Nephron progenitor cell (in vitro differentiated cells): ENCODE measurements at regions not wholly inside any gene's neighbourhood (a gene's known extent, or its start where the extent isn't known, plus 50 kb on each side); places are given as distances from the start of the nearest gene placed in this dataset.
"Not testable (repeated sequence)": the region's sequence is repeated elsewhere in the genome, so short reads cannot be mapped to it uniquely, and the experiment has no call there.

Experiments used
- DNase-seq: peaks from one replicate; pipeline ENCODE4 v3.0.0; 2021
- H3K27ac Mint-ChIP-seq: 2 replicates; pipeline ENCODE4 v1.8.0; 2021; ENCODE audit warnings: mild to moderate bottlenecking, moderate library complexity, mixed read lengths
- H3K27me3 Mint-ChIP-seq: 2 replicates; pipeline ENCODE4 v1.8.0; 2021; ENCODE audit warnings: mild to moderate bottlenecking, low read depth, mixed read lengths; ENCODE audit not compliant: poor library complexity
- H3K36me3 Mint-ChIP-seq: 2 replicates; pipeline ENCODE4 v1.8.0; 2021; ENCODE audit warnings: low read depth, mixed read lengths
- H3K4me1 Mint-ChIP-seq: 2 replicates; pipeline ENCODE4 v1.8.0; 2021; ENCODE audit warnings: mixed read lengths
- H3K4me3 Mint-ChIP-seq: 2 replicates; pipeline ENCODE4 v1.8.0; 2021; ENCODE audit warnings: mild to moderate bottlenecking, moderate library complexity, mixed read lengths
- H3K9me3 Mint-ChIP-seq: 2 replicates; pipeline ENCODE4 v1.8.0; 2021; ENCODE audit warnings: mild to moderate bottlenecking, moderate library complexity, mixed read lengths
- TF ChIP-seq, protein P1 (sequence below): fragments of 200-600 bp; sonication (generic); IDR thresholded peaks from 2 replicates; pipeline ENCODE4 v1.5.0; 2021; ENCODE audit warnings: antibody characterized with exemption

DNA sequence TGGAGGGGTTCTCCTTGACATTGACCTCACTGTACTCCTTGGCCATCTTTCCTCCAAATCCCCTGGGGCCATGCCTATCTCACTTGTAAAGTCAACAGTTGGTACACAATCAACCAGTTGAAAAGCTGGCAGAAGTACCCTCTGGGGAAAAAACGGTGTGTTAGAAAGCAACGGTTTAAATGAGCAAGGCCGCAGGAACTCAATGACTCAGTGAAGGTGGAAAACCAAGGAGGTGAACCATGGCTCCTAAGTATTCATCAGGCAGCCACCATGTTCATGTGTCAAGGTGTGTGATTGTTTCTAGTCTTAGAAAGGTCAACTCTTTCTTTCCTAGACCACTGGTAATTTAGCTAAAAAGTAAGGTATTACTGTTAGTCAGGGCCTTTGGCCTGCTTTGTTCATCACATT lies 130.9 kb upstream of the SATB1 start:
- H3K4me1 Mint-ChIP-seq: peaks cover 11% of the 10 kb centered on the region
- no peak overlapping the region for H3K27ac Mint-ChIP-seq
- no peaks in the 10 kb centered on the region for H3K36me3 Mint-ChIP-seq
- DNase-seq: no peak
- TF ChIP-seq, protein P1, sequence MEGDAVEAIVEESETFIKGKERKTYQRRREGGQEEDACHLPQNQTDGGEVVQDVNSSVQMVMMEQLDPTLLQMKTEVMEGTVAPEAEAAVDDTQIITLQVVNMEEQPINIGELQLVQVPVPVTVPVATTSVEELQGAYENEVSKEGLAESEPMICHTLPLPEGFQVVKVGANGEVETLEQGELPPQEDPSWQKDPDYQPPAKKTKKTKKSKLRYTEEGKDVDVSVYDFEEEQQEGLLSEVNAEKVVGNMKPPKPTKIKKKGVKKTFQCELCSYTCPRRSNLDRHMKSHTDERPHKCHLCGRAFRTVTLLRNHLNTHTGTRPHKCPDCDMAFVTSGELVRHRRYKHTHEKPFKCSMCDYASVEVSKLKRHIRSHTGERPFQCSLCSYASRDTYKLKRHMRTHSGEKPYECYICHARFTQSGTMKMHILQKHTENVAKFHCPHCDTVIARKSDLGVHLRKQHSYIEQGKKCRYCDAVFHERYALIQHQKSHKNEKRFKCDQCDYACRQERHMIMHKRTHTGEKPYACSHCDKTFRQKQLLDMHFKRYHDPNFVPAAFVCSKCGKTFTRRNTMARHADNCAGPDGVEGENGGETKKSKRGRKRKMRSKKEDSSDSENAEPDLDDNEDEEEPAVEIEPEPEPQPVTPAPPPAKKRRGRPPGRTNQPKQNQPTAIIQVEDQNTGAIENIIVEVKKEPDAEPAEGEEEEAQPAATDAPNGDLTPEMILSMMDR: no peak
- H3K9me3 Mint-ChIP-seq: no peaks in the 10 kb centered on the region
- H3K4me3 Mint-ChIP-seq: no peak overlapping the region
- H3K27me3 Mint-ChIP-seq: peaks cover 5% of the 10 kb centered on the region

DNA sequence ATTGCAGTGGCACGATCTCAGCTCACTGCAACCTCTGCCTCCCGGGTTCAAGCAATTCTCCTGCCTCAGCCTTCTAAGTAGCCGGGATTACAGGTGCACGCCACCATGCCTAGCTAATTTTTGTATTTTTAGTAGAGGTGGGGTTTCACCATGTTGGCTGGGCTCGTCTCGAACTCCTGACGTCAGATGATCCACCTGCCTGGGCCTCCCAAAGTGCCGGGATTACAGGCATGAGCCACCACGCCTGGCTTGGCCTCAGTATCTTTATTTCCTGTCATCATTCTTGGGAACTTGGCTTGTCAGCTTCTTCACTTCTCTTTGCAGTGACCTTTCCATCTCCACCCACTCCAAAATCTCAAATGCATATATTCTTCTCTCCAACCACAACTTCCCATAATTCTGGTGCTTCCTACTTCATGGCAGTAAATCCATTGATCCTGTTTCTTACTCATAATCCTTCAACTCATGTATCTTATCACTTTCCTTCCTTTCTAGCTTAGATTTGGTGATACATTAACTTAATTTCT lies 127.5 kb upstream of the SATB1 start:
- H3K9me3 Mint-ChIP-seq, H3K36me3 Mint-ChIP-seq, H3K27ac Mint-ChIP-seq, DNase-seq, H3K4me1 Mint-ChIP-seq, H3K27me3 Mint-ChIP-seq, H3K4me3 Mint-ChIP-seq: not testable (repeated sequence)

- no peak for DNase-seq
- TF ChIP-seq, protein P1: no peak
- Mint-ChIP-seq H3K36me3 (no peaks in the 10 kb centered on the region), H3K27me3 (peaks cover 4% of the 10 kb centered on the region), H3K9me3 (no peaks in the 10 kb centered on the region), H3K4me1 (no peaks in the 10 kb centered on the region), H3K27ac (no peak overlapping the region), H3K4me3 (no peak overlapping the region)
These were observed 121.5 kb upstream of the SATB1 start for GRCh38 chr3:18546632-18547031.

DNA sequence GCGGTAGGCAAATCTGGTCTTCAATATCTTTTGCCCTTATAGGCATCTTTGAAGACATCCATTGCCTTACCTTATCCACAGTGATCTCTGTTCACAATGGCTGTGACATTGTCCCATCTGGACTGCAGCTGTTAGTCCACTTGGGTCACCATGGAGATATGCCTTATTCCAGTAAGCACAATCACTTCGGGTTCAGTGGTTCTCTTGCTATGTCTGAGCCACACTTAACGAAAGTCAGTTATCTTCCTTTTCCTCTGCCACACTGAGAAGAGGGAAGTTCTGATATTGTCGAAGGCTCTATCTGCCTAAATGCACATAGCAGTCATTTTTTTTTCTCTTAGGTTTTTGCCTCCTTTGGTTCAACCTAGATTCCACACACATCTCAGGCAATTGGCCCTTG lies 119.0 kb upstream of the SATB1 start:
- Mint-ChIP-seq H3K36me3 (no peaks in the 10 kb centered on the region), H3K27me3 (peaks cover 4% of the 10 kb centered on the region), H3K4me1 (no peaks in the 10 kb centered on the region), H3K4me3 (no peak overlapping the region), H3K9me3 (no peaks in the 10 kb centered on the region), H3K27ac (no peak overlapping the region)
- DNase-seq: no peak
- TF ChIP-seq, protein P1: no peak

DNA sequence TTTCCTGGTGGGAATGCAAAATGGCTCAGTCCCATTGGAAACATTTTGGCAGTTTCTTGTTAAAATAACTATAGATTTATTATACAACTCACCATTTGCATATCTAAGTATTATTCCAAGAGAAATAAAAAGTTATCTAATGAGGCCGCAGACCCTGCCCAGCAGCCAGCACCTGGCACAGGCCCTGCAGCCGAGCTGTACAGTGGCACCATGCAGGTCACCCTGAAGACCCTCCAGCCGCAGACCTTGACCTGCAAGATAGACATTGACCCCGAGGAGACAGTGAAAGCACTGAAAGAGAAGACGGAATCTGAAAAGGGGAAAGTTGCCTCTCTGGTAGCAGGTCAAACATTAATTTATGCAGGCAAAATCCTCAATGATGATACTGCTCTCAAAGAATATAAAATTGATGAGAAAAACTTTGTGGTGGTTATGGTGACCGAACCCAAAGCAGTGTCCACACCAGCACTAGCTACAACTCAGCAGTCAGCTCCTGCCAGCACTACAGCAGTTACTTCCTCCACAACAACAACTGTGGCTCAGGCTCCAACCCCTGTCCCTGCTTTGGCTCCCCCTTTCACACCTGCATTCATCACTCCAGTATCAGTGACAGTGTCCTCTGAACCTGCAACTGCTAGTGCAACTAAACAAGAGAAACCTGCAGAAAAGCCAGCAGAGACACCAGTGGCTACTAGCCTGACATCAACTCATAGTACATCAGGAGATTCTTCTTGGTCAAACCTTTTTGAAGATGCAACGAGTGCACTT lies 113.5 kb upstream of the SATB1 start:
- H3K9me3 Mint-ChIP-seq: no peaks in the 10 kb centered on the region
- TF ChIP-seq, protein P1: no peak
- H3K4me3 Mint-ChIP-seq: no peak overlapping the region
- H3K27ac Mint-ChIP-seq: no peak overlapping the region
- no peaks in the 10 kb centered on the region for H3K4me1 Mint-ChIP-seq
- H3K36me3 Mint-ChIP-seq: no peaks in the 10 kb centered on the region
- no peak for DNase-seq
- peaks cover 4% of the 10 kb centered on the region for H3K27me3 Mint-ChIP-seq

GRCh38 chr3:18533039-18533438 lies 107.9 kb upstream of the SATB1 start:
- H3K9me3 Mint-ChIP-seq: no peaks in the 10 kb centered on the region
- no peak for DNase-seq
- no peaks in the 10 kb centered on the region for H3K27me3 Mint-ChIP-seq
- H3K4me1 Mint-ChIP-seq: peaks cover 2% of the 10 kb centered on the region
- peak overlapping the region; percentile 47 for H3K27ac Mint-ChIP-seq
- H3K4me3 Mint-ChIP-seq: no peak overlapping the region
- TF ChIP-seq, protein P1: no peak
- no peaks in the 10 kb centered on the region for H3K36me3 Mint-ChIP-seq
